AG09309 (cell line): ENCODE measurements at regions not wholly inside any gene's neighbourhood (a gene's known extent, or its start where the extent isn't known, plus 50 kb on each side); places are given as distances from the start of the nearest gene placed in this dataset.
"Not testable (repeated sequence)": the region's sequence is repeated elsewhere in the genome, so short reads cannot be mapped to it uniquely, and the experiment has no call there.

ENCODE experiments used
- DNase-seq: peaks from one replicate; pipeline ENCODE4 v3.0.0-alpha.2; 2010; ENCODE audit warnings: low read depth
- H3K4me3 ChIP-seq: 2 replicates; pipeline ENCODE4 v1.5.1; 2011; ENCODE audit warnings: mild to moderate bottlenecking, low read depth, low read length, moderate library complexity; ENCODE audit not compliant: control insufficient read depth
- CTCF ChIP-seq: IDR thresholded peaks from 2 replicates; pipeline ENCODE4 v1.5.1; 2011; ENCODE audit warnings: mild to moderate bottlenecking, low read depth, low read length, inconsistent platforms; ENCODE audit not compliant: insufficient read depth, control insufficient read depth; ENCODE audit errors: missing control alignments

- no peak for DNase-seq
Observed at GRCh38 chr13:26861941-26862340, 101.4 kb upstream of the GPR12 start.

GRCh38 chr13:26855921-26856320 is 95.3 kb upstream of the GPR12 start:
- H3K4me3 ChIP-seq = no peak overlapping the region
- DNase-seq = no peak
- TF ChIP-seq CTCF = no peak

More at GRCh38 chr13:26861941-26862340, 101.4 kb upstream of the GPR12 start:
- no peak overlapping the region for H3K4me3 ChIP-seq
- no peak for TF ChIP-seq CTCF

- no peak for DNase-seq
- no peak overlapping the region for H3K4me3 ChIP-seq
- TF ChIP-seq CTCF = no peak
Observed at GRCh38 chr13:26855071-26855470, 94.5 kb upstream of the GPR12 start.

- no peak overlapping the region for H3K4me3 ChIP-seq
- no peak for TF ChIP-seq CTCF
- no peak for DNase-seq
Observed at GRCh38 chr13:26853323-26853722, 92.7 kb upstream of the GPR12 start.

GRCh38 chr13:26847281-26847680 is 86.7 kb upstream of the GPR12 start:
- no peak for DNase-seq
- H3K4me3 ChIP-seq = no peak overlapping the region
- no peak for TF ChIP-seq CTCF

GRCh38 chr13:26845063-26845462 is 84.5 kb upstream of the GPR12 start:
- DNase-seq = not testable (repeated sequence)

GRCh38 chr13:26839682-26840081 is 79.1 kb upstream of the GPR12 start:
- no peak overlapping the region for H3K4me3 ChIP-seq
- TF ChIP-seq CTCF = no peak
- no peak for DNase-seq

More at GRCh38 chr13:26845063-26845462, 84.5 kb upstream of the GPR12 start:
- not testable (repeated sequence) for H3K4me3 ChIP-seq
